Trophoblast cell (in vitro differentiated cells and primary cell): ENCODE measurements at regions not wholly inside any gene's neighbourhood (a gene's known extent, or its start where the extent isn't known, plus 50 kb on each side); places are given as distances from the start of the nearest gene placed in this dataset.

Experiments used
- DNase-seq, 2 donors: peaks; one replicate each; pipeline ENCODE4 v3.0.0-alpha.2; 2016
- H2AFZ ChIP-seq: 2 replicates; pipeline ENCODE4 v1.6.1; 2013; ENCODE audit warnings: low read length, moderate library complexity, mild to moderate bottlenecking; ENCODE audit not compliant: insufficient read depth, poor library complexity
- H2AK5ac ChIP-seq: 2 replicates; pipeline ENCODE4 v1.6.1; 2013; ENCODE audit warnings: mild to moderate bottlenecking, low read length
- H2BK120ac ChIP-seq: 2 replicates; pipeline ENCODE4 v1.6.1; 2013; ENCODE audit warnings: low read length, mild to moderate bottlenecking, moderate library complexity; ENCODE audit not compliant: insufficient read depth, poor library complexity
- H2BK12ac ChIP-seq: 2 replicates; pipeline ENCODE4 v1.6.1; 2013; ENCODE audit warnings: mild to moderate bottlenecking, low read length, moderate library complexity
- H2BK5ac ChIP-seq: 2 replicates; pipeline ENCODE4 v1.6.1; 2013; ENCODE audit warnings: low read length, low read depth, moderate library complexity, mild to moderate bottlenecking; ENCODE audit not compliant: poor library complexity
- H3K14ac ChIP-seq: 2 replicates; pipeline ENCODE4 v1.6.1; 2013; ENCODE audit warnings: mild to moderate bottlenecking, low read length
- H3K18ac ChIP-seq: 2 replicates; pipeline ENCODE4 v1.6.1; 2013; ENCODE audit warnings: mild to moderate bottlenecking, low read length
- H3K23ac ChIP-seq: 2 replicates; pipeline ENCODE4 v1.6.1; 2013; ENCODE audit warnings: low read length
- H3K27ac ChIP-seq: 2 replicates; pipeline ENCODE4 v1.5.1; 2013; ENCODE audit warnings: low read depth, mild to moderate bottlenecking, inconsistent platforms, low read length, moderate library complexity
- H3K27me3 ChIP-seq: 2 replicates; pipeline ENCODE4 v1.6.1; 2013; ENCODE audit warnings: inconsistent platforms, mild to moderate bottlenecking, low read length, moderate library complexity; ENCODE audit not compliant: insufficient read depth
- H3K36me3 ChIP-seq, 2 experiments: 1 replicate in 1 of 2; 2 replicates in 1 of 2; pipeline ENCODE4 v1.6.1; 2013; ENCODE audit warnings: low read length in 2 of 2, mild to moderate bottlenecking in 2 of 2, moderate library complexity in 1 of 2; ENCODE audit not compliant: insufficient read depth in 2 of 2, control insufficient read depth in 1 of 2
- H3K4ac ChIP-seq: 2 replicates; pipeline ENCODE4 v1.6.1; 2013; ENCODE audit warnings: low read depth, mild to moderate bottlenecking, low read length, moderate library complexity
- H3K4me1 ChIP-seq, 2 experiments: 1 replicate in 1 of 2; 2 replicates in 1 of 2; pipeline ENCODE4 v1.6.1; 2013; ENCODE audit warnings: low read length in 2 of 2, mild to moderate bottlenecking in 2 of 2, moderate library complexity in 1 of 2; ENCODE audit not compliant: insufficient read depth in 2 of 2, control insufficient read depth in 1 of 2
- H3K4me2 ChIP-seq: 2 replicates; pipeline ENCODE4 v1.6.1; 2013; ENCODE audit warnings: inconsistent platforms, mild to moderate bottlenecking, low read length, moderate library complexity
- H3K4me3 ChIP-seq: 2 replicates; pipeline ENCODE4 v1.5.1; 2013; ENCODE audit warnings: mild to moderate bottlenecking, low read depth, low read length, inconsistent platforms
- H3K79me1 ChIP-seq: one replicate; pipeline ENCODE4 v1.6.1; 2013; ENCODE audit warnings: low read length
- H3K79me2 ChIP-seq: 2 replicates; pipeline ENCODE4 v1.6.1; 2013; ENCODE audit warnings: low read length, mild to moderate bottlenecking; ENCODE audit not compliant: control insufficient read depth, insufficient read depth, poor library complexity
- H3K9ac ChIP-seq: 2 replicates; pipeline ENCODE4 v1.6.1; 2013; ENCODE audit warnings: mild to moderate bottlenecking, low read length
- H3K9me3 ChIP-seq: 2 replicates; pipeline ENCODE4 v1.6.1; 2013; ENCODE audit warnings: low read depth, mild to moderate bottlenecking, control low read depth, inconsistent platforms, low read length; ENCODE audit not compliant: insufficient read depth
- H4K12ac ChIP-seq: 2 replicates; pipeline ENCODE4 v1.6.1; 2013; ENCODE audit warnings: low read depth, mild to moderate bottlenecking, low read length, moderate library complexity
- H4K8ac ChIP-seq: 2 replicates; pipeline ENCODE4 v1.6.1; 2013; ENCODE audit warnings: low read depth, mild to moderate bottlenecking, low read length, moderate library complexity
- H4K91ac ChIP-seq: one replicate; pipeline ENCODE4 v1.6.1; 2013; ENCODE audit warnings: low read depth, mild to moderate bottlenecking, low read length, moderate library complexity
- WGBS: extraction: QIAGEN DNeasy Blood & Tissue Kit; methylation state at CpG from one replicate; pipeline ENCODE4 v1.1.7; 2013; ENCODE audit warnings: missing lambda C conversion rate; ENCODE audit not compliant: insufficient read length, insufficient coverage; ENCODE audit errors: extremely low coverage; 5-methylcytosine and 5-hydroxymethylcytosine counted together

DNA sequence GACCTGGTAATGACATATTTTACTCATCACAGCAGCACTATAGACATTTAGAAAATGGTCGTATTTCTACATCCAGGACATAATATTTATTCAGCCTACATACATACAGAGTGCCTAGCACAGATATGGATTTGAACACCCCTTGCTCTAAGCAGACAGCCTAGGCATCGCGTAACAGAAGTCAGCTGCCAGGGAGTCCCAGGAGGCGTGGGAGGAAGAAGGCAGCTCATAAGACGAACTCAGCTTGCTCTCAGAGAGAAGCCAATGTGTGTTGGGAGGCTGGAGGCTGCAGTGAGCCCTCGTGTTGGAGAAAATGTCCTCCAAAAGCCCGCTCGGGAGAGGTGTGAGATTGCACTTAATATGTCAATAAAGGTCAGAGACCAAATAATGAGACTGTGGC is 131.6 kb downstream of the BCOR start:
- Histone ChIP-seq H3K18ac (no peak overlapping the region), H4K91ac (no peak overlapping the region), H3K27me3 (no peaks in the 10 kb centered on the region), H3K4me1 (peaks cover 13 to 16% of the 10 kb centered on the region in 2 experiments), H3K36me3 (no peaks in the 10 kb centered on the region), H3K23ac (no peak overlapping the region), H2AK5ac (no peak overlapping the region), H3K14ac (no peak overlapping the region), H4K8ac (no peak overlapping the region), H2AFZ (no peak overlapping the region), H3K4me3 (no peak overlapping the region), H3K79me2 (no peaks in the 10 kb centered on the region), H3K4me2 (no peak overlapping the region), H2BK12ac (no peak overlapping the region), H2BK5ac (no peak overlapping the region), H3K79me1 (no peaks in the 10 kb centered on the region), H3K9me3 (no peaks in the 10 kb centered on the region), H3K4ac (no peak overlapping the region), H2BK120ac (no peak overlapping the region), H4K12ac (no peak overlapping the region), H3K9ac (no peak overlapping the region), H3K27ac (no peak overlapping the region)
- DNase-seq, result no peak
- WGBS, result no CpG with 5 or more reads among the region's 8 CpGs

DNA sequence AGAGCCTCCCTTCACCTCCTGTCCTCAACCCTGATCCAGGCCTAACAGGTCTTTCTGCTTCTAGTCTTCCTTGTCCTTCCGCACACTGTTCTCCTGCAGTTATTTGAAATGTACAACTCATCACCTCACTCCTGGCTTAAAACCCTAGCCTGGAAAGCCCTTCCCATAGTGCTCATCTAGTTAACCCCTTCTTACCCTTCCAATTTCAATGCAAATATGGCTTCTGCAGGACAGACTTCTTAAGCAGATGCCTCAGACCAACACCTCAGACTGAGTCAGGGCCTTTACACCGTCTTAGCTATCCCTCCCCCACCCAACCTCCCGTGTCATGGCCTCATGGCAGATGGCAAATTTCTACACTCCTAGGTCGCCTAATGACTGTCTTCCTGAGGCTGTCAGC is 130.4 kb downstream of the BCOR start:
- H2BK12ac ChIP-seq, result no peak overlapping the region
- no peak overlapping the region for H4K12ac ChIP-seq
- DNase-seq, result no peak
- H4K8ac ChIP-seq, result no peak overlapping the region
- H3K27me3 ChIP-seq, result no peaks in the 10 kb centered on the region
- no peak overlapping the region for H2AK5ac ChIP-seq
- no peak overlapping the region for H3K18ac ChIP-seq
- no peaks in the 10 kb centered on the region for H3K79me2 ChIP-seq
- no peak overlapping the region for H2AFZ ChIP-seq
- no peak overlapping the region for H3K4ac ChIP-seq
- H3K27ac ChIP-seq, result no peak overlapping the region
- no peaks in the 10 kb centered on the region for H3K36me3 ChIP-seq
- peaks cover 13 to 16% of the 10 kb centered on the region in 2 experiments for H3K4me1 ChIP-seq
- H3K9me3 ChIP-seq, result no peaks in the 10 kb centered on the region
- no peaks in the 10 kb centered on the region for H3K79me1 ChIP-seq
- no peak overlapping the region for H3K23ac ChIP-seq
- H3K4me3 ChIP-seq, result no peak overlapping the region
- H2BK5ac ChIP-seq, result no peak overlapping the region
- H3K4me2 ChIP-seq, result no peak overlapping the region
- H3K9ac ChIP-seq, result no peak overlapping the region
- whole genome bisulfite sequencing, result no CpG with 5 or more reads among the region's 4 CpGs
- no peak overlapping the region for H4K91ac ChIP-seq
- H2BK120ac ChIP-seq, result no peak overlapping the region
- H3K14ac ChIP-seq, result no peak overlapping the region

DNA sequence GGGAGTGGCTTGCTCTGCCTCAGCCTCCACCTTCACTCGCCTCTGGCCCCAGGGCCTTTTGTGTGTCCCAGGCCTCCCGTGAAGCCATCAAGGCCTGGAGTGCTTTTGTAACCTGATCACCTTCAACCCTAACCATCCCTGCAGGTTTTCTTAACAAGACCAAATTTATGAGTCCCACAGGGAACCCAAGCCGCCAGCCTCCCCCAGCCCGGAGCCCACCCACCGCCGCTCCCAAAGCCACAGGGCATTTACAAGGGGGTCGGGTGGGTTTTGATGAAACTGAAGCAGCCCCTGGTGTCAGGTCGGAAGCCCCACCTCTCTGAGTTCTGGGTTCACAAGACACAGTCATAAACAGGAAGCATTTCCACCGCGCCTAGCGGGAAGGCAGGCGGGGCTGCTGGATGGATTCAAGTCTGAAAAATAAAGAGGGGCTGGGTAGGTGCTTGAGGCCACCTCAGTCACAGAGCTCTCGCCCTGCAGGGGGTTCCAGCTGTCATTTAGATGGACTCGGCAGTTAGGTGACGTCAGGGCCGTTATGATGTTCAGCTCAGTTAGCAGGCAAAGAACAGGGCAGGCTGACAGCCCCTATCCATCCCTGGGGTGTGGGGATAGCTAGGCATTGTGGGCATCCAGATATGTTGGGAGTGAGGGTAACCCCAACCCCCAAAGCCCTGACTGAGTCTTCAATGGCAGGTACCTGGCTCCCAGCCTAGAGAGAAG is 128.5 kb downstream of the BCOR start:
- Histone ChIP-seq H3K4me1 (peaks cover 19 to 23% of the 10 kb centered on the region in 2 experiments), H3K4me2 (peak overlapping the region; percentile 50), H2BK12ac (no peak overlapping the region), H3K9me3 (no peaks in the 10 kb centered on the region), H3K79me2 (no peaks in the 10 kb centered on the region), H3K79me1 (peaks cover 1% of the 10 kb centered on the region), H4K91ac (peak overlapping the region; percentile 52), H2BK120ac (peak overlapping the region; percentile 46), H3K27ac (no peak overlapping the region), H3K36me3 (no peaks in the 10 kb centered on the region), H3K23ac (no peak overlapping the region), H3K14ac (no peak overlapping the region), H2AFZ (no peak overlapping the region), H3K18ac (no peak overlapping the region), H3K4me3 (no peak overlapping the region), H4K8ac (no peak overlapping the region), H2BK5ac (no peak overlapping the region), H3K4ac (no peak overlapping the region), H2AK5ac (peak overlapping the region; percentile 29), H4K12ac (no peak overlapping the region), H3K27me3 (no peaks in the 10 kb centered on the region), H3K9ac (no peak overlapping the region)
- no CpG with 5 or more reads among the region's 16 CpGs for WGBS
- no peak for DNase-seq

DNA sequence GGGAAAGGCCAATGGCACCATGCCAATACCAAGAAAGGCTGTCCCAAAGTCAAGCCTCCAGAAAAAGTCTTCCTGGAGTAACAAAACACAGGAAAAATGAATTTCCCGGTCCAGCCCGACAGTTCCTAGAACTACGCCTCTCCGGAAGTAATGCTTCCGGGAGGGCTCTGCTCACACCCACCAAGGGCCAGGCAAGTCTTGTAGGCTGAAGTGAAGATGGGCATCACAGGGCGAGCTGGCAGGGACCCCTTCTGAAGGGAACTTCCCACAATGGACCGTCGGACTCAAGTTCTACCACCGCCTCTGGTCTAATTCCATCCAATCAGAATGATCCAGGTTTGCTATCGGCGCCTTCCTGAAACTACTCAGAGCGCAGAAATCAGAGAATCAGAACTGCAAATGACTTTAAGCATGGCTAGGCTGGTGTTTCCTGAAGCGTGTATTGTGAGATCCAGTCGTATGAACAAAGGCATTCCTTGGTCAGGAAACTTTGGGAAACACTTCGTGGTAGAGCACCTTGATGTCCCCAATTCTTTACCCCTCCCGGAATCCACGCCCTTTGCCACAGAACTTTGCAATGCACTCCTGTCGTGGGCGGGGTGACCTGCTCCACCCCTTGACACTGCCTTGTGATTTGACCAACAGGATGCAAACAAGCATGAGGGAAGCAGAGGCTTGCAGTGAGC is 127.8 kb downstream of the BCOR start:
- H3K79me2 ChIP-seq, result no peaks in the 10 kb centered on the region
- no peak overlapping the region for H2AFZ ChIP-seq
- H3K4ac ChIP-seq, result no peak overlapping the region
- no peak overlapping the region for H3K27ac ChIP-seq
- H3K4me1 ChIP-seq, result peaks cover 22 to 25% of the 10 kb centered on the region in 2 experiments
- H2BK5ac ChIP-seq, result no peak overlapping the region
- no CpG with 5 or more reads among the region's 19 CpGs for WGBS
- peak overlapping the region; percentile 52 for H2BK12ac ChIP-seq
- no peaks in the 10 kb centered on the region for H3K36me3 ChIP-seq
- no peak overlapping the region for H3K18ac ChIP-seq
- DNase-seq, result no peak
- H3K27me3 ChIP-seq, result no peaks in the 10 kb centered on the region
- H3K14ac ChIP-seq, result no peak overlapping the region
- H3K79me1 ChIP-seq, result peaks cover 5% of the 10 kb centered on the region
- peak overlapping the region; percentile 29 for H2AK5ac ChIP-seq
- H2BK120ac ChIP-seq, result peak overlapping the region; percentile 11
- H4K12ac ChIP-seq, result no peak overlapping the region
- H3K4me3 ChIP-seq, result no peak overlapping the region
- H3K4me2 ChIP-seq, result no peak overlapping the region
- peak overlapping the region; percentile 18 for H4K91ac ChIP-seq
- no peak overlapping the region for H3K23ac ChIP-seq
- H3K9me3 ChIP-seq, result no peaks in the 10 kb centered on the region
- no peak overlapping the region for H3K9ac ChIP-seq
- H4K8ac ChIP-seq, result no peak overlapping the region
